Renal cortical epithelial cell (primary cell): ENCODE measurements at regions not wholly inside any gene's neighbourhood (a gene's known extent, or its start where the extent isn't known, plus 50 kb on each side); places are given as distances from the start of the nearest gene placed in this dataset.
"Not testable (repeated sequence)": the region's sequence is repeated elsewhere in the genome, so short reads cannot be mapped to it uniquely, and the experiment has no call there.

Experiments used
- DNase-seq: peaks from one replicate; pipeline ENCODE4 v3.0.0-alpha.2; 2011; ENCODE audit warnings: low read depth

DNA sequence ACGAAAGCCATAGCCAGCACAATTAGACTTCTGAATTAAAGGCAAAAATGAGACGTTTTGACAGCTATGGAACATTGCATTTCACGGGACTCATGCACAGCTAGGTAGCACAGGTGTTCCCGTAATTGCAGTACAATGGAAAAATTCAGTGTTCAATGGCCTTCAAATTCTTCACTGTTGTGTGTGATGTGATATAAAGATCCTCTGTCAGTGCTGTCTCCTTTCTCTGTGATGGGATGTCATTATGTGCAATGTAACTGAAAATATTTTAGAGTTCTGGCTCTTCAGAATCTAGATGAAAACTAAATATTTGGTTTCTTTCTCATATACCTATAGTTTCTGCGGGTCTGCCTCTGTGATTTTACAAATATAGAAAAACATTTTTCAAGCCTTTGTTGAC lies 1599.7 kb downstream of the MRPL39 start:
- no peak for DNase-seq

- no peak for DNase-seq
These were observed 1620.3 kb downstream of the MRPL39 start for GRCh38 chr21:23986987-23987386.

DNA sequence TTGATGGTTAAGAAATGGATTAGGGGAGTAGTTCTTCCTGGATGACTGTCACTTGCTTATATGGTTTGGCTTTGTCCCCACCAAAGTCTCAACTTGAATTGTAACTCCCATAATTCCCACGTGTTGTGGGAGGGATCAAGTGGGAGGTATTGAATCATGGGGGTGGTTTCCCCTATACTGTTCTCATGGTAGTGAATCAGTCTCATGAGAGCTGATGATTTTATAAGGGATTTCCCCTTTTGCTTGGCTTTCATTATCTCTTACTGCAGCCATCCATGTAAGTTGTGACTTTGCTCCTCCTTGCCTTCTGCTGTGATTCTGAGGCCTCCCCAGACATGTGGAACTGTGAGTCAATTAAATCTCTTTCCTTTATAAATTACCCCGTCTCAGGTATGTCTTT lies 1621.1 kb downstream of the MRPL39 start:
- no peak for DNase-seq

GRCh38 chr21:23982546-23982945 lies 1624.7 kb downstream of the MRPL39 start:
- no peak for DNase-seq

GRCh38 chr21:23977971-23978370 lies 1629.3 kb downstream of the MRPL39 start:
- no peak for DNase-seq

DNA sequence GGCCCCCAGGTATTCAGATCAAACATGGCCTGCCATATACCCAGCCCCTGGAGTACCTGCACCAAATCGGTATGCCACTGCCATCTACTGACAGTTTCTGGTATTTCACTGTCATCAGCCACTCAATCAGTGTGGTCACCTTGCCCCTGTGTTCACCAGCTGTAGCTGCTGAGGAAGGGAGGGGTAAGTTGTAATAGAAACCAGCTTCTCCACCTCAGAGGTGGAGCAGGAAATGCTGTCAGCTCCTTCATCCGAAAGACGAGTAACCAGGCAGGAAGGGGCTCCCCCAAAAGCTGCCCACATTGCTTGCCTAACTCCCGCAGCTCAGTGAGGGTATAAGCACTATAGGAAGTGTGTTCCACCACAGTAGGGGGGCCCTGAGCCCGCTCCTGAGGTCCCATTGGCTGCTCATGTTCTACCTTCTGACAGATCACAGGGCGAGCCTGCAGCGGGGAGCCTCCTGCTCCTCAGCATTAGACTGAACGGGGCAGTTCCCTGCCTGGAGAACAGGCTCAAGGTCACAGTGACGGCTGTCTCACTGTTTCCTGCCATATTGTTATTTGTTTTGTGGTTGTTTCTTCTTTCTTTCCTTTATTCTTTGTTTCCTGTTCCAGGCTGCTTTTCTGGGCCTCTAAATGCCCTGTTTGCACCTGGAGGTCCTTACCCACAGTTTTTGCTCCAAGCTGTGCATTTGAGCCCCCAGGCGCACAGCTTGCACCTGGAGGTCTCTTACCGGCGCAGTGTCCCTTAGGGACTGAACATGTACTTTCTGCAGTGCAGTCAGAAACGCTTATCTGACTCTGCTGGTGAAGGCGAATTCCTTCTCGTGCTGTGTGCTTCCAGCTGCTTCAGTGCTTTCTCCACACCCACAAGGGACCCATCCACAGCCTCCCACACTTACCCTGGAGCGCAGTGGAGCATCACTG lies 1638.3 kb downstream of the MRPL39 start:
- DNase-seq: no peak

DNA sequence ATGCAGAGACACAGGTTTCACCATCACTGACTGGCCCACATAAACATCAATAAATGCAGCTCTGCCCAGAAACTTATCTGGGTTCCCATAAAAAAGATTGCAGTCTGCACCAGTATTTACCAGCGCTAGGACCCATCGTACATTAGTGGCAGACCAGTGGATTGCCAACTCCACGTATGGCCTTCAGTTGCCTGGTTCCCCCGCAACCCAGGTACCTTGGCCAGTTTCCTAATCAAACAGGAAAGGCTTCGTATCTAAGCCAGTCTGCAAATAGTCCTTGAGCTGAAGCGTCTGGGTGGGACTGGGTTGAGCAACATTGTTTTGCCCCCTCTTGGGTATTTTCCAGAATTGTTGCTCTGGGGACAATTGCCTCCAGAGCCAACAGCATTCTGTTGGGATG lies 1639.3 kb downstream of the MRPL39 start:
- DNase-seq: no peak

- no peak for DNase-seq
These were observed 1643.8 kb downstream of the MRPL39 start for GRCh38 chr21:23963454-23963853.

- no peak for DNase-seq
These were observed 1646.5 kb downstream of the MRPL39 start for GRCh38 chr21:23960769-23961168.

GRCh38 chr21:23955135-23955843 lies 1652.0 kb downstream of the MRPL39 start:
- DNase-seq: no peak

GRCh38 chr21:23952269-23952668 lies 1655.0 kb downstream of the MRPL39 start:
- no peak for DNase-seq

- DNase-seq: no peak
These were observed 1656.0 kb downstream of the MRPL39 start for GRCh38 chr21:23951251-23951650.

GRCh38 chr21:23950344-23950743 lies 1656.9 kb downstream of the MRPL39 start:
- no peak for DNase-seq

DNA sequence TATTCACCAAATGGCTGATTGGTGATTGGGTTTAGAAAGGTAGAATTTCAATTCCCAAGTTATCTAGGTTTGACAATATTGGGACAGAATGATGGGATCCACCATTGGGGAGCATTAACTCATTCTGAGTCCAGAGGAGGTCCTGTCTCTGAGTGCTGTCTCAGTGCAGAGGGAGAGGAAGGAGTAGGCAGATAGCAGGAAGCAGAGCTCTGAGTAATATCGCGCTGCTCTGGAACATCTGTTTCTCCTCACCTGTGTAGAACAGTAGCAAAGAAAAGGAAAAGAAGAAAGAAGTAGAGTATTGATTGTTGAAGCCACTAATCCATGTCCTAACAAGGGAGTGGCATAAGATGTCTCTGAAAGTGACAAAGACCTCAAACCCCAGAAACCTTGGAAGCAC lies 1657.8 kb downstream of the MRPL39 start:
- no peak for DNase-seq

GRCh38 chr21:23939369-23940065 lies 1667.8 kb downstream of the MRPL39 start:
- no peak for DNase-seq

- no peak for DNase-seq
These were observed 1670.3 kb downstream of the MRPL39 start for GRCh38 chr21:23936991-23937390.

DNA sequence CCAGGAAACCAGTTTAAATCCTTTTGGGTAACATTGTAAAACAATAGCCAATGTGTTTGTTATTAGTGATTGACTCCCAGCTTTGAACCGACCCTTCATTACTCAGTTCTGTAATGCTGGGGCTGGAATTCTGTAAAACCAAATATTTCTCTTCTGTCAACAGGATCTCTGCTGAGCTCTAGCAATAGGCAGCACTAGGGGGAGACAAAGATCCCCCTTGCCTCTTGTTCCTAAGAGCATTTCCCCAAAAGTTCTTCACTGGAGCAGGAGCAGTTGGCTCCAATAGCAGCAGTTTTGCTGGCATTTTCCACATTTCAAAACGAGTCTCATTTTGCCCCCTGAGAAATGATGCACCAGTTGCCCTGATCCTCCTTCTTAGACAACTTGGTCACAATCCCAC lies 1671.1 kb downstream of the MRPL39 start:
- DNase-seq: no peak

DNA sequence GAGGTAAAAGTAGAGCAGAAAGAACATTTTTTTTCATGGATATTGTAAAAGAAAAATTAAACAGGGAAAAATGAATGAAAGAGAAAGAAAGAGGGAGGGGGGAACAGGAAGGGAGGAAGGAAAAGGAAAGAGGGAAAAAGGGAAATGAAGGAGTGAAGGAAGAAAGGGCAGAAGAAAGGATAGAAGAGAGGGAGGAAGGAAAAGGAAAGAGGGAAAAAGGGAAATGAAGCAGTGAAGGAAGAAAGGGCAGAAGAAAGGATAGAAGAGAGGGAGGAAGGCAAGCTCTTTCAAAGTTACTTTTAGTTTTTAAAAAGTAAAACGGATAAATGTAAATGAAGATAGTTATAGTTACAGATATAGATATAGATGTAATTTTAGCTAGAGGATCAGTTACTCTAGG lies 1676.7 kb downstream of the MRPL39 start:
- DNase-seq: no peak

DNA sequence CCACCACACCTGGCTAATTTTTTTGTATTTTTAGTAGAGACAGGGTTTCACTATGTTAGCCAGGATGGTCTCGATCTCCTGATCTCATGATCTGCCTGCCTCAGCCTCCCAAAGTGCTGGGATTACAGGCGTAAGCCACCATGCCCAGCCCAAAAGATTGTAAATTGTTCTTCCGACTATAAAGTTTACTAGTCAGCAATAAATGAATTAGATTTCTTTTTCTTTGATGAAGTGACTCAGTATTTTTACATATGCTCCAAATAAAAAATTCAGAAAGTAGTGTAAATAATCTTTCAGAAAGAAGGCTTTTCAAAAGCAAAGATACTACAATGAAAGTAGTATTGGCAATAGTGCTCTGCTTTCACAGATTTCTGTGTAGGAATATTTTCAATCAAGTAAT lies 1680.9 kb downstream of the MRPL39 start:
- DNase-seq: not testable (repeated sequence)

GRCh38 chr21:23921670-23922418 lies 1685.4 kb downstream of the MRPL39 start:
- DNase-seq: no peak

DNA sequence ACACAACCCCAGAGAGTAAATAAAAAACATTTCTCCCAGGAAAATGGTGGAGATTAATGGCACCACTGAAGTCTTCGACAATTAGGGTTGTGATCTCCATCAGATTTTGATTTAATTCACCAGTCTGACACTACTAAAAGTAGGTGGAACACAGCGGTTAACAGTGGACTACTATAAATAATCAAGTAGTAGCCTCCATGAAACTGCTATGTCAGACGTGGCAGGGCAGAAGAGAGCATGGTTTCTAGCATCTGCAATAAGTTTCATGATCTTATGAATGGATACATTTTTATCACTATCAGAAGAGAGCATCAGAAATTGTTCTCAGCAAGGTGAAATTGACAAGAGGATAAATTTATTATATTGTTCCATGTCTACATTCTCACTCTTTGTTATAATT lies 1706.6 kb downstream of the MRPL39 start:
- no peak for DNase-seq

- no peak for DNase-seq
These were observed 1707.7 kb downstream of the MRPL39 start for GRCh38 chr21:23899561-23899960.
